IMR-90 (cell line): ENCODE measurements at regions not wholly inside any gene's neighbourhood (a gene's known extent, or its start where the extent isn't known, plus 50 kb on each side); places are given as distances from the start of the nearest gene placed in this dataset.

Experiments used
- ATAC-seq: fragments of 200-7000 bp; cut with Tn5 transposase; 2 replicates; pipeline ENCODE4 v1.9.1; 2020; ENCODE audit warnings: low read depth, mild to moderate bottlenecking, moderate library complexity
- BruUV-seq: library from RNA; stranded (reverse); fragments of 400-500 nt; replicated peaks from 2 replicates; lab custom pipeline; 2021; lab: Mats Ljungman, UMichigan
- CTCF ChIA-PET: fragments of 300-600 bp; formaldehyde crosslinking; extraction: SDS; loops from one replicate; lab custom pipeline; 2021; ENCODE audit warnings: antibody characterized with exemption; lab: Yijun Ruan, JAX
- POLR2A ChIA-PET: fragments of 300-600 bp; sonication (Branson Sonifier 250); formaldehyde crosslinking; loops from one replicate; lab custom pipeline; 2022; ENCODE audit warnings: antibody characterized with exemption; ENCODE audit not compliant: unreplicated experiment; lab: Charles Lee
- DNase-seq: peaks from one replicate; pipeline ENCODE4 v3.0.0; 2013
- H2AFZ ChIP-seq: replicated peaks from 2 replicates; pipeline ENCODE3; 2013; ENCODE audit warnings: low read length, mild to moderate bottlenecking; ENCODE audit not compliant: poor library complexity
- H2AK5ac ChIP-seq: 2 replicates; pipeline ENCODE4 v1.6.1; 2013; ENCODE audit warnings: low read depth, low read length, inconsistent platforms
- H2AK9ac ChIP-seq: replicated peaks from 2 replicates; pipeline ENCODE3; 2013; ENCODE audit warnings: mild to moderate bottlenecking, low read depth, low read length, moderate library complexity; ENCODE audit not compliant: poor library complexity
- H2BK120ac ChIP-seq: 2 replicates; pipeline ENCODE4 v1.6.1; 2013; ENCODE audit warnings: low read depth, low read length, inconsistent platforms
- H2BK15ac ChIP-seq: 3 replicates; pipeline ENCODE4 v1.6.1; 2013; ENCODE audit warnings: low read depth, low read length, inconsistent platforms
- H2BK20ac ChIP-seq: 2 replicates; pipeline ENCODE4 v1.6.1; 2013; ENCODE audit warnings: low read depth, mild to moderate bottlenecking, inconsistent platforms, low read length, moderate library complexity
- H2BK5ac ChIP-seq: 2 replicates; pipeline ENCODE4 v1.6.1; 2013; ENCODE audit warnings: mild to moderate bottlenecking, low read depth, low read length, inconsistent platforms; ENCODE audit not compliant: poor library complexity, severe bottlenecking
- H3K14ac ChIP-seq: replicated peaks from 2 replicates; pipeline ENCODE4 v1.6.1; 2013; ENCODE audit warnings: low read depth, low read length, inconsistent platforms
- H3K18ac ChIP-seq: 2 replicates; pipeline ENCODE4 v1.6.1; 2013; ENCODE audit warnings: low read depth, low read length, control low read depth
- H3K23ac ChIP-seq: 2 replicates; pipeline ENCODE4 v1.6.1; 2013; ENCODE audit warnings: low read depth, low read length, inconsistent platforms
- H3K27ac ChIP-seq: 2 replicates; pipeline ENCODE4 v1.5.1; 2013; ENCODE audit warnings: mild to moderate bottlenecking, control low read depth, low read length; ENCODE audit not compliant: insufficient read depth
- H3K27me3 ChIP-seq: 2 replicates; pipeline ENCODE4 v1.6.1; 2013; ENCODE audit warnings: low read length; ENCODE audit not compliant: control insufficient read depth, insufficient read depth
- H3K36me3 ChIP-seq: 2 replicates; pipeline ENCODE4 v1.6.1; 2013; ENCODE audit warnings: low read length, mixed read lengths; ENCODE audit not compliant: control insufficient read depth, insufficient read depth
- H3K4ac ChIP-seq: 2 replicates; pipeline ENCODE4 v1.6.1; 2013; ENCODE audit warnings: low read depth, low read length, inconsistent platforms
- H3K4me1 ChIP-seq: 2 replicates; pipeline ENCODE4 v1.6.1; 2013; ENCODE audit warnings: low read length, mixed read lengths; ENCODE audit not compliant: control insufficient read depth, insufficient read depth
- H3K4me2 ChIP-seq: 2 replicates; pipeline ENCODE4 v1.6.1; 2013; ENCODE audit warnings: low read depth, mild to moderate bottlenecking, control low read depth, low read length, moderate library complexity
- H3K4me3 ChIP-seq: 2 replicates; pipeline ENCODE4 v1.5.1; 2013; ENCODE audit warnings: low read depth, mild to moderate bottlenecking, control low read depth, low read length, moderate library complexity; ENCODE audit not compliant: insufficient read depth
- H3K56ac ChIP-seq: 2 replicates; pipeline ENCODE4 v1.6.1; 2013; ENCODE audit warnings: low read length, inconsistent platforms; ENCODE audit not compliant: insufficient read depth; ENCODE audit errors: extremely low read depth
- H3K79me1 ChIP-seq, 2 experiments: 2 replicates each; pipeline ENCODE4 v1.6.1; 2013; ENCODE audit warnings: low read length in 2 of 2, inconsistent platforms in 1 of 2, low read depth in 1 of 2
- H3K9ac ChIP-seq: 2 replicates; pipeline ENCODE4 v1.6.1; 2013; ENCODE audit warnings: low read depth, low read length, control low read depth
- H3K9me1 ChIP-seq: 2 replicates; pipeline ENCODE4 v1.6.1; 2013; ENCODE audit warnings: low read length, inconsistent platforms; ENCODE audit not compliant: insufficient read depth
- H3K9me3 ChIP-seq: 2 replicates; pipeline ENCODE4 v1.6.1; 2013; ENCODE audit warnings: low read length; ENCODE audit not compliant: control insufficient read depth, insufficient read depth
- H4K20me1 ChIP-seq: 2 replicates; pipeline ENCODE4 v1.6.1; 2013; ENCODE audit warnings: low read length, inconsistent platforms; ENCODE audit not compliant: insufficient read depth
- H4K5ac ChIP-seq: 2 replicates; pipeline ENCODE4 v1.6.1; 2013; ENCODE audit warnings: mild to moderate bottlenecking, low read depth, low read length, control low read depth
- H4K8ac ChIP-seq, 2 experiments: 2 replicates each; pipeline ENCODE4 v1.6.1; 2013; ENCODE audit warnings: low read depth in 2 of 2, low read length in 2 of 2, control low read depth in 1 of 2, inconsistent platforms in 1 of 2
- H4K91ac ChIP-seq: 2 replicates; pipeline ENCODE4 v1.6.1; 2013; ENCODE audit warnings: low read depth, low read length, inconsistent platforms; ENCODE audit not compliant: insufficient read depth
- CEBPB ChIP-seq: IDR thresholded peaks from 2 replicates; pipeline ENCODE4 v1.6.1; 2012; ENCODE audit warnings: low read depth, low read length, improper control_type of control experiment
- CTCF ChIP-seq: conservative IDR thresholded peaks from 2 replicates; pipeline ENCODE4 v1.5.1; 2012; ENCODE audit warnings: mild to moderate bottlenecking, low read depth, low read length, improper control_type of control experiment
- ELK1 ChIP-seq: fragments of 150-350 bp; IDR thresholded peaks from 2 replicates; pipeline ENCODE4 v1.6.1; 2016; ENCODE audit warnings: low read depth, mild to moderate bottlenecking, low read length, moderate library complexity, borderline replicate concordance
- FOS ChIP-seq: fragments of 150-350 bp; IDR thresholded peaks from 2 replicates; pipeline ENCODE4 v1.6.1; 2016; ENCODE audit warnings: low read depth, low read length
- NFE2L2 ChIP-seq: fragments of 150-350 bp; IDR thresholded peaks from 2 replicates; pipeline ENCODE4 v1.6.1; 2016; ENCODE audit warnings: low read depth, mild to moderate bottlenecking, low read length
- RAD21 ChIP-seq: IDR thresholded peaks from 2 replicates; pipeline ENCODE4 v1.6.1; 2012; ENCODE audit warnings: low read length, improper control_type of control experiment
- RCOR1 ChIP-seq: IDR thresholded peaks from 2 replicates; pipeline ENCODE4 v1.6.1; 2012; ENCODE audit warnings: mild to moderate bottlenecking, low read length, improper control_type of control experiment; ENCODE audit not compliant: insufficient replicate concordance
- WGBS, 2 experiments: methylation state at CpG; one replicate each; pipeline versions ENCODE4 v1.1.5 to v1.1.7; 2013; ENCODE audit warnings: missing lambda C conversion rate in 2 of 2; ENCODE audit not compliant: insufficient read length in 1 of 2; ENCODE audit errors: extremely low coverage in 2 of 2; 5-methylcytosine and 5-hydroxymethylcytosine counted together
- dilution Hi-C: fragments of 300-500 bp; cut with HindIII; formaldehyde crosslinking; loops from one replicate; pipeline ENCODE4 v1.14.3; 2018; ENCODE audit warnings: low sequenced_read_pairs; ENCODE audit not compliant: unreplicated experiment
- in situ Hi-C: fragments of 300-500 bp; cut with MboI; formaldehyde crosslinking; loops from 3 replicates; pipeline ENCODE4 v1.14.3; 2019; ENCODE audit warnings: low sequenced_read_pairs, inconsistent platforms, mixed read lengths
- intact Hi-C: fragments of 100-400 bp; cut with micrococcal nuclease; formaldehyde crosslinking; loops from 2 replicates; pipeline ENCODE4 v1.10.0; 2022
- TF ChIP-seq, protein P1 (sequence below): fragments of 150-350 bp; IDR thresholded peaks from 2 replicates; pipeline ENCODE4 v1.6.1; 2017; ENCODE audit warnings: mild to moderate bottlenecking, antibody characterized with exemption, low read length, low read depth

DNA sequence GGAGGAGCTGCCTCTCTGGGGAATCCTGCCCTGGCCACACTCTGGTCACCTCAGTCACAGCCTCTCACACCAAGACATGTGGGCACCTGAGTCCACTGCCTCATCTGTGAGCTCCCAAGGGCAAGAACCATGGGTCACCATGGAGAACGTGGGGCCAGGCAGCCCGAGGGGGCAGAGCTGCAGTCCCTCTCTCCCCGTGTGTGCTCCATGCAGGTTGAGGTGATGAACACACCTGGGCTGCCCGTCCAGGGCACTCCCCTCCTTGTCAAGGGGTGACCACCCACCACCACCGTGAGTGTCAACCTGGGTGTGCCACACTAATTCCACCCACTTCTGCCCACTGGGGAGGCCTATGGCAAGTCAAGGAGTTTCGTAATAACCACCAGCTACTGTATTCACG is 159.6 kb upstream of the RAB6C start:
- H3K4me2 ChIP-seq = no peak overlapping the region
- no peaks in the 10 kb centered on the region for H4K20me1 ChIP-seq
- in situ Hi-C loops (no loop called here), intact Hi-C loops (no loop called here), dilution Hi-C loops (no loop called here)
- H3K18ac ChIP-seq = no peak overlapping the region
- no peak overlapping the region for H2BK20ac ChIP-seq
- no peak overlapping the region for H2AFZ ChIP-seq
- POLR2A ChIA-PET = no interaction called here
- CTCF ChIA-PET = no interaction called here
- H2BK120ac ChIP-seq = no peak overlapping the region
- H3K9me3 ChIP-seq = no peaks in the 10 kb centered on the region
- H2BK15ac ChIP-seq = no peak overlapping the region
- no peak overlapping the region for H2BK5ac ChIP-seq
- no peak overlapping the region for H3K56ac ChIP-seq
- DNase-seq (no peak), ATAC-seq (no peak)
- no peaks in the 10 kb centered on the region for H3K4me1 ChIP-seq
- TF ChIP-seq, protein P1, sequence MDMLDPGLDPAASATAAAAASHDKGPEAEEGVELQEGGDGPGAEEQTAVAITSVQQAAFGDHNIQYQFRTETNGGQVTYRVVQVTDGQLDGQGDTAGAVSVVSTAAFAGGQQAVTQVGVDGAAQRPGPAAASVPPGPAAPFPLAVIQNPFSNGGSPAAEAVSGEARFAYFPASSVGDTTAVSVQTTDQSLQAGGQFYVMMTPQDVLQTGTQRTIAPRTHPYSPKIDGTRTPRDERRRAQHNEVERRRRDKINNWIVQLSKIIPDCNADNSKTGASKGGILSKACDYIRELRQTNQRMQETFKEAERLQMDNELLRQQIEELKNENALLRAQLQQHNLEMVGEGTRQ = no peak
- TF ChIP-seq RAD21 = no peak
- TF ChIP-seq ELK1 = no peak
- TF ChIP-seq FOS = no peak
- no peak for TF ChIP-seq RCOR1
- no peak for TF ChIP-seq NFE2L2
- TF ChIP-seq CTCF = no peak
- TF ChIP-seq CEBPB = no peak
- H2AK9ac ChIP-seq = no peak overlapping the region
- H2AK5ac ChIP-seq = no peak overlapping the region
- BruUV-seq = no TSS peak
- H3K4ac ChIP-seq = no peak overlapping the region
- H4K91ac ChIP-seq = no peak overlapping the region
- no CpG with 5 or more reads among the region's 7 CpGs for WGBS, 2 experiments
- no peak overlapping the region for H3K9ac ChIP-seq
- H3K4me3 ChIP-seq = no peak overlapping the region
- H3K27me3 ChIP-seq = no peaks in the 10 kb centered on the region
- no peak overlapping the region for H4K8ac ChIP-seq
- no peak overlapping the region for H3K23ac ChIP-seq
- no peaks in the 10 kb centered on the region for H3K79me1 ChIP-seq
- H3K14ac ChIP-seq = no peak overlapping the region
- H4K5ac ChIP-seq = no peak overlapping the region
- H3K9me1 ChIP-seq = no peaks in the 10 kb centered on the region
- no peaks in the 10 kb centered on the region for H3K36me3 ChIP-seq
- H3K27ac ChIP-seq = no peak overlapping the region
